HepG2 (cell line): ENCODE measurements at regions not wholly inside any gene's neighbourhood (a gene's known extent, or its start where the extent isn't known, plus 50 kb on each side); places are given as distances from the start of the nearest gene placed in this dataset.

Experiments used
- ATAC-seq: fragments of 200-7000 bp; cut with Tn5 transposase; 3 replicates; pipeline ENCODE4 v1.9.1; 2020; ENCODE audit warnings: mild to moderate bottlenecking, moderate library complexity
- BruUV-seq: library from RNA; stranded (reverse); fragments of 400-500 nt; replicated peaks from 2 replicates; lab custom pipeline; 2021; lab: Mats Ljungman, UMichigan
- CTCF ChIA-PET: fragments of 300-600 bp; formaldehyde crosslinking; extraction: SDS; loops from one replicate; lab custom pipeline; 2021; ENCODE audit warnings: low total read pairs, inconsistent platforms, low intra/inter-chr PET ratio; lab: Yijun Ruan, JAX
- POLR2A ChIA-PET: fragments of 350-600 bp; sonication (Branson Sonifier 250); formaldehyde crosslinking; loops from one replicate; lab custom pipeline; 2020; ENCODE audit warnings: antibody characterized with exemption, inconsistent platforms; lab: Yijun Ruan, JAX
- DNase-seq: peaks from one replicate; pipeline ENCODE4 v3.0.0-alpha.2; 2015; ENCODE audit warnings: low spot score
- FAIRE-seq: peaks from 3 replicates; lab custom pipeline; 2011; peaks lifted over from hg19 to GRCh38; lab: Jason Lieb, UNC
- H2AFZ ChIP-seq: one replicate; pipeline ENCODE4 v1.6.1; 2011; ENCODE audit warnings: low read length, inconsistent platforms
- H3K27ac ChIP-seq: fragments of 300-600 bp; 3 replicates; pipeline ENCODE4 v1.8.0; 2011; ENCODE audit warnings: mixed run types, mild to moderate bottlenecking, mixed read lengths, low read length, inconsistent platforms; ENCODE audit not compliant: insufficient read depth; ENCODE audit errors: extremely low read length
- H3K27me3 ChIP-seq, 2 experiments: fragments of 200-600 bp in 1 of 2; 2 replicates in 1 of 2; 3 replicates in 1 of 2; pipeline versions ENCODE4 v1.6.0 to v1.8.0; 2011; ENCODE audit warnings: low read length in 2 of 2, mild to moderate bottlenecking in 2 of 2, moderate library complexity in 2 of 2, inconsistent platforms in 1 of 2; ENCODE audit not compliant: insufficient read depth in 2 of 2, control insufficient read depth in 1 of 2
- H3K36me3 ChIP-seq, 2 experiments: fragments of 200-600 bp in 1 of 2; replicated peaks in 1 of 2; 2 replicates in 1 of 2; 3 replicates in 1 of 2; pipeline versions ENCODE4 v1.5.1 to v1.8.0; 2011; ENCODE audit warnings: low read length in 2 of 2, inconsistent platforms in 1 of 2; ENCODE audit not compliant: insufficient read depth in 2 of 2, control insufficient read depth in 1 of 2
- H3K4me1 ChIP-seq: 2 replicates; pipeline ENCODE4 v1.5.1; 2012; ENCODE audit warnings: low read length, inconsistent platforms; ENCODE audit not compliant: insufficient read depth
- H3K4me2 ChIP-seq: 2 replicates; pipeline ENCODE4 v1.6.0; 2011; ENCODE audit warnings: low read depth, low read length, inconsistent platforms
- H3K4me3 ChIP-seq, 3 experiments: fragments of 200-600 bp in 1 of 3; sonication (generic), shearing (Covaris generic) in 1 of 3; replicated peaks in 1 of 3; 2 replicates each; pipeline ENCODE4 v1.5.1; 2011 to 2016; ENCODE audit warnings: low read length in 3 of 3, inconsistent platforms in 2 of 3, low read depth in 2 of 3, mild to moderate bottlenecking in 2 of 3, control low read depth in 1 of 3, mixed read lengths in 1 of 3; ENCODE audit not compliant: insufficient read depth in 1 of 3
- H3K79me2 ChIP-seq: one replicate; pipeline ENCODE4 v1.6.1; 2011; ENCODE audit warnings: low read length, inconsistent platforms; ENCODE audit not compliant: insufficient read depth
- H3K9ac ChIP-seq: 2 replicates; pipeline ENCODE4 v1.6.0; 2011; ENCODE audit warnings: mild to moderate bottlenecking, low read depth, low read length, inconsistent platforms; ENCODE audit not compliant: insufficient read depth
- H3K9me3 ChIP-seq: 2 replicates; pipeline ENCODE4 v1.5.1; 2012; ENCODE audit warnings: mild to moderate bottlenecking, low read length
- H4K20me1 ChIP-seq: 2 replicates; pipeline ENCODE4 v1.6.0; 2011; ENCODE audit warnings: inconsistent platforms, mild to moderate bottlenecking, low read length, moderate library complexity; ENCODE audit not compliant: insufficient read depth
- CBX1 ChIP-seq: IDR thresholded peaks from one replicate; pipeline ENCODE4 v1.6.1; 2016; ENCODE audit warnings: antibody characterized with exemption, low read depth
- HMG20A ChIP-seq: IDR thresholded peaks from 2 replicates; pipeline ENCODE4 v1.6.1; 2016; ENCODE audit warnings: borderline replicate concordance
- IKZF4 ChIP-seq: sonication (generic); formaldehyde crosslinking; IDR thresholded peaks from 2 replicates; pipeline ENCODE4 v1.5.1; 2020; ENCODE audit warnings: borderline replicate concordance, mild to moderate bottlenecking, low read depth, missing genetic modification reagents; ENCODE audit errors: not compliant biosample characterization
- PITX1 ChIP-seq: sonication (generic); formaldehyde crosslinking; IDR thresholded peaks from 2 replicates; pipeline ENCODE4 v1.5.1; 2020; ENCODE audit warnings: mild to moderate bottlenecking, missing genetic modification reagents
- POLR2A ChIP-seq, 2 experiments: IDR thresholded peaks; 2 replicates each; pipeline ENCODE4 v1.6.1; 2011; ENCODE audit warnings: low read depth in 2 of 2, low read length in 2 of 2, mild to moderate bottlenecking in 1 of 2, moderate library complexity in 1 of 2; ENCODE audit not compliant: insufficient read depth in 1 of 2
- SKIL ChIP-seq: sonication (generic); formaldehyde crosslinking; IDR thresholded peaks from 2 replicates; pipeline ENCODE4 v1.8.0; 2022; ENCODE audit warnings: missing genetic modification reagents, mild to moderate bottlenecking, moderate library complexity, borderline replicate concordance
- ZSCAN12 ChIP-seq: sonication (generic); formaldehyde crosslinking; IDR thresholded peaks from 2 replicates; pipeline ENCODE4 v1.9.0; 2021; ENCODE audit warnings: mild to moderate bottlenecking, missing genetic modification reagents
- WGBS: methylation state at CpG from one replicate; pipeline ENCODE4 v1.1.6; 2017; ENCODE audit warnings: low lambda C conversion rate; 5-methylcytosine and 5-hydroxymethylcytosine counted together
- in situ Hi-C: cut with HindIII; loops from 2 replicates; pipeline ENCODE4 v1.10.0; 2017; ENCODE audit warnings: low pct_unique_long_range_greater_than_20kb; ENCODE audit not compliant: extremely low pct_ligation_motif_present
- intact Hi-C: fragments of 100-400 bp; cut with micrococcal nuclease; formaldehyde crosslinking; loops from one replicate; pipeline ENCODE4 v1.10.0; 2022; ENCODE audit not compliant: unreplicated experiment
- TF ChIP-seq, protein P1 (sequence below): IDR thresholded peaks from 2 replicates; pipeline ENCODE4 v1.6.1; 2018; ENCODE audit warnings: missing genetic modification reagents
- TF ChIP-seq, protein P2 (sequence below): sonication (generic); formaldehyde crosslinking; IDR thresholded peaks from 2 replicates; pipeline ENCODE4 v1.4.0; 2020; ENCODE audit warnings: missing genetic modification reagents, borderline replicate concordance
- TF ChIP-seq, protein P3 (sequence below): sonication (generic); formaldehyde crosslinking; IDR thresholded peaks from 2 replicates; pipeline ENCODE4 v1.4.0; 2020; ENCODE audit warnings: missing genetic modification reagents

- intact Hi-C loops (no loop called here), in situ Hi-C loops (no loop called here)
- Histone ChIP-seq H3K4me2 (no peak overlapping the region), H3K9ac (no peak overlapping the region), H3K27me3 (peaks cover 0 to 4% of the 10 kb centered on the region in 2 experiments; a peak in 2 of 5 replicates), H3K27ac (no peak overlapping the region), H4K20me1 (no peaks in the 10 kb centered on the region), H3K79me2 (no peaks in the 10 kb centered on the region), H3K36me3 (no peaks in the 10 kb centered on the region), H3K4me3 (no peak overlapping the region), H2AFZ (no peak overlapping the region), H3K9me3 (no peaks in the 10 kb centered on the region), H3K4me1 (no peaks in the 10 kb centered on the region)
- CTCF ChIA-PET: no interaction called here
- no peak for FAIRE-seq
- TF ChIP-seq CBX1 (no peak), ZSCAN12 (no peak), PITX1 (CRISPR knock-in tag) (no peak), IKZF4 (CRISPR knock-in tag) (no peak), POLR2A (IDR thresholded peaks at IDR 0.05; ENCODE audit: insufficient read depth in 1 of 2, low read depth in 2 of 2, low read length in 2 of 2) (no peak), SKIL (CRISPR knock-in tag) (no peak), HMG20A (CRISPR knock-in tag) (no peak)
- TF ChIP-seq, protein P1, sequence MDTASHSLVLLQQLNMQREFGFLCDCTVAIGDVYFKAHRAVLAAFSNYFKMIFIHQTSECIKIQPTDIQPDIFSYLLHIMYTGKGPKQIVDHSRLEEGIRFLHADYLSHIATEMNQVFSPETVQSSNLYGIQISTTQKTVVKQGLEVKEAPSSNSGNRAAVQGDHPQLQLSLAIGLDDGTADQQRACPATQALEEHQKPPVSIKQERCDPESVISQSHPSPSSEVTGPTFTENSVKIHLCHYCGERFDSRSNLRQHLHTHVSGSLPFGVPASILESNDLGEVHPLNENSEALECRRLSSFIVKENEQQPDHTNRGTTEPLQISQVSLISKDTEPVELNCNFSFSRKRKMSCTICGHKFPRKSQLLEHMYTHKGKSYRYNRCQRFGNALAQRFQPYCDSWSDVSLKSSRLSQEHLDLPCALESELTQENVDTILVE (CRISPR knock-in tag): no peak
- TF ChIP-seq, protein P2, sequence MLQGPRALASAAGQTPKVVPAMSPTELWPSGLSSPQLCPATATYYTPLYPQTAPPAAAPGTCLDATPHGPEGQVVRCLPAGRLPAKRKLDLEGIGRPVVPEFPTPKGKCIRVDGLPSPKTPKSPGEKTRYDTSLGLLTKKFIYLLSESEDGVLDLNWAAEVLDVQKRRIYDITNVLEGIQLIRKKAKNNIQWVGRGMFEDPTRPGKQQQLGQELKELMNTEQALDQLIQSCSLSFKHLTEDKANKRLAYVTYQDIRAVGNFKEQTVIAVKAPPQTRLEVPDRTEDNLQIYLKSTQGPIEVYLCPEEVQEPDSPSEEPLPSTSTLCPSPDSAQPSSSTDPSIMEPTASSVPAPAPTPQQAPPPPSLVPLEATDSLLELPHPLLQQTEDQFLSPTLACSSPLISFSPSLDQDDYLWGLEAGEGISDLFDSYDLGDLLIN (CRISPR knock-in tag): no peak
- TF ChIP-seq, protein P3, sequence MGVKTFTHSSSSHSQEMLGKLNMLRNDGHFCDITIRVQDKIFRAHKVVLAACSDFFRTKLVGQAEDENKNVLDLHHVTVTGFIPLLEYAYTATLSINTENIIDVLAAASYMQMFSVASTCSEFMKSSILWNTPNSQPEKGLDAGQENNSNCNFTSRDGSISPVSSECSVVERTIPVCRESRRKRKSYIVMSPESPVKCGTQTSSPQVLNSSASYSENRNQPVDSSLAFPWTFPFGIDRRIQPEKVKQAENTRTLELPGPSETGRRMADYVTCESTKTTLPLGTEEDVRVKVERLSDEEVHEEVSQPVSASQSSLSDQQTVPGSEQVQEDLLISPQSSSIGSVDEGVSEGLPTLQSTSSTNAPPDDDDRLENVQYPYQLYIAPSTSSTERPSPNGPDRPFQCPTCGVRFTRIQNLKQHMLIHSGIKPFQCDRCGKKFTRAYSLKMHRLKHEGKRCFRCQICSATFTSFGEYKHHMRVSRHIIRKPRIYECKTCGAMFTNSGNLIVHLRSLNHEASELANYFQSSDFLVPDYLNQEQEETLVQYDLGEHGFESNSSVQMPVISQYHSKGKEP (CRISPR knock-in tag): no peak
- no TSS peak for BruUV-seq
- whole genome bisulfite sequencing: 6% methylated on average over 5 of the region's 5 CpGs
- POLR2A ChIA-PET: no interaction called here
- ATAC-seq: peak; percentile 98
- DNase-seq: no peak
Measured at GRCh38 chr2:12064153-12064552, 317.7 kb downstream of the LPIN1 start.
